Chondrocyte (in vitro differentiated cells): ENCODE measurements at regions not wholly inside any gene's neighbourhood (a gene's known extent, or its start where the extent isn't known, plus 50 kb on each side); places are given as distances from the start of the nearest gene placed in this dataset.

Experiments used
- DNase-seq: peaks from one replicate; pipeline ENCODE4 v3.0.0; 2021; ENCODE audit warnings: mixed read lengths, low spot score
- H3K27ac Mint-ChIP-seq: one replicate; pipeline ENCODE4 v1.8.0; 2021; ENCODE audit warnings: mild to moderate bottlenecking, moderate library complexity, mixed read lengths; ENCODE audit not compliant: unreplicated experiment
- H3K27me3 Mint-ChIP-seq: 2 replicates; pipeline ENCODE4 v1.8.0; 2021; ENCODE audit warnings: low read depth, mixed read lengths
- H3K36me3 Mint-ChIP-seq: 2 replicates; pipeline ENCODE4 v1.8.0; 2021; ENCODE audit warnings: low read depth, mixed read lengths
- H3K4me1 Mint-ChIP-seq: 2 replicates; pipeline ENCODE4 v1.8.0; 2021; ENCODE audit warnings: low read depth, mild to moderate bottlenecking, mixed read lengths
- H3K4me3 Mint-ChIP-seq: one replicate; pipeline ENCODE4 v1.8.0; 2021; ENCODE audit warnings: mild to moderate bottlenecking, moderate library complexity, mixed read lengths; ENCODE audit not compliant: unreplicated experiment
- H3K9me3 Mint-ChIP-seq: 2 replicates; pipeline ENCODE4 v1.8.0; 2021; ENCODE audit warnings: low read depth, mixed read lengths
- TF ChIP-seq, protein P1 (sequence below): fragments of 200-600 bp; sonication (generic); IDR thresholded peaks from 2 replicates; pipeline ENCODE4 v1.5.0; 2021; ENCODE audit warnings: antibody characterized with exemption, mild to moderate bottlenecking, moderate library complexity

DNA sequence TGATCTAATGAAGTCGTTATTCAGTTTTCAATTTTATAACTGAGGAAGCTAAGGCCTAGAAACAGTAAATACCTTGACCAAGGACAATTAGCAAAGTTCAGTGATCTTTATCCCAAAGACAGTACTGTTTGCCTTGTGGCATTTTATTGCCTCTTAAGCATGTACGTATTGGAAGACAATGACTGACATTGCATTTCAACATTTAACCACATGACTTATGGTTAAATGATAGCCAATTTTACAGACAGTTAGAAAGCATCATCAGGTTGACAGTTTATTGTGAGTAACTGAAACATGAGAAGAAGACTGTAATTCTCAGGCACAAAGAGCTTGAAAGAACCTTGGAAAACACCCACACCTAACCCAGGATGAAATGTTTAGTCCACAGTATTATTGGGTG lies 390.8 kb upstream of the ZNF385D start:
- TF ChIP-seq, protein P1, sequence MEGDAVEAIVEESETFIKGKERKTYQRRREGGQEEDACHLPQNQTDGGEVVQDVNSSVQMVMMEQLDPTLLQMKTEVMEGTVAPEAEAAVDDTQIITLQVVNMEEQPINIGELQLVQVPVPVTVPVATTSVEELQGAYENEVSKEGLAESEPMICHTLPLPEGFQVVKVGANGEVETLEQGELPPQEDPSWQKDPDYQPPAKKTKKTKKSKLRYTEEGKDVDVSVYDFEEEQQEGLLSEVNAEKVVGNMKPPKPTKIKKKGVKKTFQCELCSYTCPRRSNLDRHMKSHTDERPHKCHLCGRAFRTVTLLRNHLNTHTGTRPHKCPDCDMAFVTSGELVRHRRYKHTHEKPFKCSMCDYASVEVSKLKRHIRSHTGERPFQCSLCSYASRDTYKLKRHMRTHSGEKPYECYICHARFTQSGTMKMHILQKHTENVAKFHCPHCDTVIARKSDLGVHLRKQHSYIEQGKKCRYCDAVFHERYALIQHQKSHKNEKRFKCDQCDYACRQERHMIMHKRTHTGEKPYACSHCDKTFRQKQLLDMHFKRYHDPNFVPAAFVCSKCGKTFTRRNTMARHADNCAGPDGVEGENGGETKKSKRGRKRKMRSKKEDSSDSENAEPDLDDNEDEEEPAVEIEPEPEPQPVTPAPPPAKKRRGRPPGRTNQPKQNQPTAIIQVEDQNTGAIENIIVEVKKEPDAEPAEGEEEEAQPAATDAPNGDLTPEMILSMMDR: no peak
- H3K4me1 Mint-ChIP-seq: no peaks in the 10 kb centered on the region
- no peaks in the 10 kb centered on the region for H3K27me3 Mint-ChIP-seq
- no peak overlapping the region for H3K27ac Mint-ChIP-seq
- H3K9me3 Mint-ChIP-seq: peaks cover 5% of the 10 kb centered on the region
- no peaks in the 10 kb centered on the region for H3K36me3 Mint-ChIP-seq
- DNase-seq: no peak
- no peak overlapping the region for H3K4me3 Mint-ChIP-seq

DNA sequence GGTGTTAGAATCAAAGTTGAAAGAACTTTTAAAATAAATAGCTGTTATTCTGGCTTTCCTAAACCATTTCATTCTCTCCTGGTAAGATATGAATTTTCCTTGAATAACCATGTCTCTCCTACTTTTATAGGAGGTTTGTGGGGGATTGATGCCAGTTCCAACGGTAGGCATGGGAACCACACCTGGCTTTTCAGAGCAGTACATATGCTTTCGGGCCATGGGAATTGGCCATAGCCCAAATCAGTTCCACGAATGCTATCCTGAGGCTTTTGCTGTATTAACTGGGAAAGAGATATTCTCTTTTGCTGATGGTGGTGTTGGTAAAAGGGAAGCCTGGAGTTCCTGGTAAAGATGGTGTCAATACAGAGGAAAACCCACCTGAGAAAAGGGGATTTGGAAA lies 396.2 kb upstream of the ZNF385D start:
- H3K4me1 Mint-ChIP-seq: no peaks in the 10 kb centered on the region
- peaks cover 2% of the 10 kb centered on the region for H3K27me3 Mint-ChIP-seq
- TF ChIP-seq, protein P1: no peak
- no peaks in the 10 kb centered on the region for H3K36me3 Mint-ChIP-seq
- no peak overlapping the region for H3K27ac Mint-ChIP-seq
- DNase-seq: no peak
- H3K9me3 Mint-ChIP-seq: no peaks in the 10 kb centered on the region
- H3K4me3 Mint-ChIP-seq: no peak overlapping the region

DNA sequence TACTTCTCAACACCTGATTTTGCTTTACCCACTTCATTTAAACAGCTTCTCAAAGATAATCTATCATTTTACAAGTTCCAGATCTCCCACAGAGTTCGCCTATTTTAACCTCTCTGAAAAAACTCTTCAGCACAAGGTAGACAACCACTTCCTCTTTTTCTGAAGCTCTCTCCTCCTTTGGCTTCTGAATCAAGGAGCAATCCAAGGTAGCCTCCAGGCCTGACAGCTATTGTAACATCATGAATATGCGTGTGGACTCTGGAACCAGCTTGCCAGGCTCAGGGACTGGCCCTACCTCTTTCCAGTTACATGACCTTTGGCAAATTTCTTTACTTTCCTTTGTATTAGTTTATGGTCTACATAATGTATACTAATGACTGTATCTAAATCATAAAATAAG lies 405.9 kb upstream of the ZNF385D start:
- H3K27me3 Mint-ChIP-seq: peaks cover 13% of the 10 kb centered on the region
- no peak for DNase-seq
- no peak overlapping the region for H3K27ac Mint-ChIP-seq
- H3K4me1 Mint-ChIP-seq: no peaks in the 10 kb centered on the region
- no peaks in the 10 kb centered on the region for H3K9me3 Mint-ChIP-seq
- H3K4me3 Mint-ChIP-seq: no peak overlapping the region
- TF ChIP-seq, protein P1: no peak
- no peaks in the 10 kb centered on the region for H3K36me3 Mint-ChIP-seq

DNA sequence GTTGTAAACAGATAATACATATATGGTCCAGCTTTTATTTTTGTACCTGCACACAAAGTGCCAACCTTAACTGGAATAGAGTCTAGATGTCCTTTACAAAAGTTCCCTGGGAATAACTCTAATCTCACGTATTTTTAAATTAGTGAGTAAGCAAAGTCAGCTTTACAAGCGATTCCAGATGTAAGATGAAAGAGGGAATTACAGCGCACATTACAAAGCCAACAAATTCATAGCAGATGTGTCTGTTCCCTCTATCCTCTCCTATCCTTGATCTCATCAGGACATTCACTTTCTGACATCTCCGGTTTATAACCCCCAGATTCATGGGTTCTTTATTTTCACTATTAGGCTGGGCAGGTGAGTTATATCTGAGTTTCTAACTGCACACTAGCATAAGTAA lies 406.8 kb upstream of the ZNF385D start:
- TF ChIP-seq, protein P1: no peak
- no peaks in the 10 kb centered on the region for H3K36me3 Mint-ChIP-seq
- H3K4me1 Mint-ChIP-seq: no peaks in the 10 kb centered on the region
- H3K27me3 Mint-ChIP-seq: peaks cover 11% of the 10 kb centered on the region
- H3K4me3 Mint-ChIP-seq: no peak overlapping the region
- no peak overlapping the region for H3K27ac Mint-ChIP-seq
- no peak for DNase-seq
- H3K9me3 Mint-ChIP-seq: no peaks in the 10 kb centered on the region

DNA sequence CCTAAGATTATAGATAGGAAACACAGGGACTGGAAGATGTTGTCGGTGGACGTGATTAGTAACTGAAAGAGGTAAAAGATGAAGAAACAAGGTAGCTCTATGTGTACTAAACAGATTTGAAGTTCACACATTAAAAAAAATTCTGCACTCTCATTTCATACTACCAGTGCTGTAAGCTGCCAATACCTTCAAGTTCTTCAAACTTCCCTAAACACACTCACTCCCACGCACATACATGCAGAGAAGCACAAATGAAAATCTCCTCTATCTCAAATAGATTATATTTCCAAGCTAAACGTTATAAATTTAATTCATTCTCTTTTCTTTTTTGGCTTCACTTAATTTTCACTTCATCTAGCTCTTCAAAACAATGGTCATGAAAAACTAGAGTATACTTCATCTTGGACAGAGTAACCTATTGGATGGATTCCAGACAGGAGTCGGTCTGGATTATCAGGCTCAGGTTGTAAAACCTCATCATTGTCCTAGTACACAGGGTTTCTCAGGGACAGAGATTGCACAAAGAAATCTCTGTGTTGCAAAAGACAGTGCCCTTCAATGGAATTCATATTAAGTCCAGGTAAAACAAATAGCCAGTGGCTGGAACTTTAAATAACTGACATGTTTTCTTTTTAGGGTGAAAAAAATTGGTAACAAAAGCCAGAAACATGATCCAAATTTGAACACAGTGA lies 408.1 kb upstream of the ZNF385D start:
- no peaks in the 10 kb centered on the region for H3K4me1 Mint-ChIP-seq
- DNase-seq: no peak
- H3K27ac Mint-ChIP-seq: no peak overlapping the region
- H3K9me3 Mint-ChIP-seq: no peaks in the 10 kb centered on the region
- H3K36me3 Mint-ChIP-seq: no peaks in the 10 kb centered on the region
- no peak overlapping the region for H3K4me3 Mint-ChIP-seq
- TF ChIP-seq, protein P1: no peak
- H3K27me3 Mint-ChIP-seq: peaks cover 11% of the 10 kb centered on the region
